Adrenal gland (tissue), 9 donors: ENCODE measurements at regions not wholly inside any gene's neighbourhood (a gene's known extent, or its start where the extent isn't known, plus 50 kb on each side); places are given as distances from the start of the nearest gene placed in this dataset.

Experiments
- DNase-seq, 7 donors: peaks; one replicate each; pipeline ENCODE4 v3.0.0-alpha.2; 2019 to 2020
- H3K27ac ChIP-seq, 5 donors: fragments of 200-600 bp; sonication (generic) in 4 of 5; 1 replicate in 3 of 5; 2 replicates in 2 of 5; pipeline versions ENCODE4 v1.5.1 to v1.8.0; 2016 to 2020; ENCODE audit warnings: mild to moderate bottlenecking in 1 of 5
- H3K27me3 ChIP-seq: fragments of 200-600 bp; 2 replicates; pipeline ENCODE4 v1.8.0; 2021
- H3K36me3 ChIP-seq, 2 donors: fragments of 200-600 bp; replicated peaks in 1 of 2; 1 replicate in 1 of 2; 2 replicates in 1 of 2; pipeline versions ENCODE4 v1.5.1 to v1.8.0; 2018 to 2022
- H3K4me1 ChIP-seq, 2 donors: fragments of 200-600 bp; replicated peaks in 1 of 2; 1 replicate in 1 of 2; 2 replicates in 1 of 2; pipeline versions ENCODE4 v1.5.1 to v1.8.0; 2018 to 2021
- H3K4me3 ChIP-seq, 4 donors: fragments of 200-600 bp; sonication (generic) in 3 of 4; one replicate each; pipeline ENCODE4 v1.5.1; 2016 to 2018
- H3K9me3 ChIP-seq, 3 donors: fragments of 200-600 bp; sonication (generic) in 1 of 3; replicated peaks in 1 of 3; 1 replicate in 2 of 3; 2 replicates in 1 of 3; pipeline versions ENCODE4 v1.5.1 to v1.8.0; 2016 to 2021
- POLR2A ChIP-seq, 2 donors: fragments of 450-650 bp; IDR thresholded peaks; one replicate each; pipeline ENCODE4 v1.6.1; 2017; ENCODE audit warnings: antibody characterized with exemption in 2 of 2, mild to moderate bottlenecking in 2 of 2, moderate library complexity in 1 of 2
- WGBS, 4 donors: extraction: QIAGEN DNeasy Blood & Tissue Kit in 2 of 4; methylation state at CpG; one replicate each; pipeline versions ENCODE4 v1.1.5 to v1.1.7; 2013 to 2017; 5-methylcytosine and 5-hydroxymethylcytosine counted together
- intact Hi-C, 2 donors: fragments of 100-400 bp; cut with DNase I; formaldehyde crosslinking; loops; one replicate each; pipeline versions ENCODE4 v1.14.1 to v1.15.0; 2022 to 2023
- TF ChIP-seq, protein P1 (sequence below), 6 experiments: fragments of 450-650 bp in 4 of 6; fragments of 200-600 bp in 2 of 6; sonication (generic) in 1 of 6; IDR thresholded peaks; 1 replicate in 5 of 6; 2 replicates in 1 of 6; pipeline versions ENCODE4 v1.5.1 to v1.8.0; 2016 to 2021; ENCODE audit warnings: antibody characterized with exemption in 6 of 6, mild to moderate bottlenecking in 2 of 6, moderate library complexity in 1 of 6
- donor health status: healthy with polysubstance abuse.
- donor health status: Bipolar disorder and iron deficiency.
- donor health status: DM: yes; HTN: yes; CAD: no.
- donor health status: DM: no; HTN: no; CAD: no.
- donor health status: DM: no; HTN: no; CAD: no.

DNA sequence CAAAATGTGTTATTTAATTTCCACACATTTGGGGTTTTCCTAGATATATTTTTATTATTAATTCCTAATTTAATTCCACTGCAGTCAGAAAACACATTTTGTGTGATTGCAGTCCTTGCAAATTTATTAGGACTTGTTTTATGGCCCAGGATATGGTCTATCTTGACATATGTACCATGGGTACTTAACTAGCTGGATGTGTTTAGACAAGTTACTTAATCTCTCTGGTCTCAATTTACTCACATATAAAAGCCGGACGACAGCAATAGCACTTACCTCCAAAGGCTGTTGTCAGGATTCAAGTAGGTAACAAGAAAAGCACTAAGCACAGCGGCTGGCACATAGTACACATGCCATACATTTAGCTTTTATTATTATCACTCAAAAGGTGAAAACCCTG is 118.2 kb upstream of the MSX2 start:
- intact Hi-C loops: no loop called here
- WGBS, 4 donors: 83 to 96% (median 85%) methylated on average over 3 of the region's 3 CpGs
- TF ChIP-seq POLR2A (IDR thresholded peaks at IDR 0.05): no peak
- TF ChIP-seq, protein P1, sequence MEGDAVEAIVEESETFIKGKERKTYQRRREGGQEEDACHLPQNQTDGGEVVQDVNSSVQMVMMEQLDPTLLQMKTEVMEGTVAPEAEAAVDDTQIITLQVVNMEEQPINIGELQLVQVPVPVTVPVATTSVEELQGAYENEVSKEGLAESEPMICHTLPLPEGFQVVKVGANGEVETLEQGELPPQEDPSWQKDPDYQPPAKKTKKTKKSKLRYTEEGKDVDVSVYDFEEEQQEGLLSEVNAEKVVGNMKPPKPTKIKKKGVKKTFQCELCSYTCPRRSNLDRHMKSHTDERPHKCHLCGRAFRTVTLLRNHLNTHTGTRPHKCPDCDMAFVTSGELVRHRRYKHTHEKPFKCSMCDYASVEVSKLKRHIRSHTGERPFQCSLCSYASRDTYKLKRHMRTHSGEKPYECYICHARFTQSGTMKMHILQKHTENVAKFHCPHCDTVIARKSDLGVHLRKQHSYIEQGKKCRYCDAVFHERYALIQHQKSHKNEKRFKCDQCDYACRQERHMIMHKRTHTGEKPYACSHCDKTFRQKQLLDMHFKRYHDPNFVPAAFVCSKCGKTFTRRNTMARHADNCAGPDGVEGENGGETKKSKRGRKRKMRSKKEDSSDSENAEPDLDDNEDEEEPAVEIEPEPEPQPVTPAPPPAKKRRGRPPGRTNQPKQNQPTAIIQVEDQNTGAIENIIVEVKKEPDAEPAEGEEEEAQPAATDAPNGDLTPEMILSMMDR (IDR thresholded peaks at IDR 0.05): no peak

DNA sequence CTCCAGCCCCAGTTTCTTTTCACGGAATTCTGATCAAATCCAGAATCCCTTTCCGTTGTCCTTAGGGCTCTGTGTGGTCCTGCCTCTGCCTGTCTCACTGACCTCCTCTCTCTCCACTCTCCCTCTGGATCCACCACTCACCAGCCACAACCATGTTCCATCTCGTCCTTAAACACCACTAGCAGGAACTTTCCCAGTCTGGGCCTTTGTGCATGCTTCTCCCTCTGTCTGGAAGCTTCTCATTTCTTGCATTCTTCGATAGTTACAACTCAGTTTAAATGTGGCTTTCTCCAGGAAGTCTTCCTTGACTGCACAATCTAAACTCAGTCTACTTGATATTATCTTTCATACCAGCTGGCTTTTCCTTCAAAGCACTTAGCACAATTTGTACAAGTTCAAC is 117.7 kb upstream of the MSX2 start:
- 59 to 66% (median 61%) methylated on average over 4 of the region's 4 CpGs for WGBS, 4 donors
- no peak overlapping the region for H3K27ac ChIP-seq
- intact Hi-C loops: no loop called here
- no peaks in the 10 kb centered on the region for H3K36me3 ChIP-seq
- peaks cover 4% of the 10 kb centered on the region for H3K27me3 ChIP-seq
- no peak for DNase-seq
- H3K4me1 ChIP-seq: no peaks in the 10 kb centered on the region
- H3K9me3 ChIP-seq: no peaks in the 10 kb centered on the region
- no peak overlapping the region for H3K4me3 ChIP-seq
- TF ChIP-seq POLR2A (IDR thresholded peaks at IDR 0.05): no peak
- TF ChIP-seq, protein P1 (IDR thresholded peaks at IDR 0.05): no peak

More for the DNA sequence above, 118.2 kb upstream of the MSX2 start:
- Histone ChIP-seq H3K27ac (no peak overlapping the region), H3K9me3 (no peaks in the 10 kb centered on the region), H3K27me3 (peaks cover 4% of the 10 kb centered on the region), H3K36me3 (no peaks in the 10 kb centered on the region), H3K4me1 (no peaks in the 10 kb centered on the region), H3K4me3 (no peak overlapping the region)
- no peak for DNase-seq

DNA sequence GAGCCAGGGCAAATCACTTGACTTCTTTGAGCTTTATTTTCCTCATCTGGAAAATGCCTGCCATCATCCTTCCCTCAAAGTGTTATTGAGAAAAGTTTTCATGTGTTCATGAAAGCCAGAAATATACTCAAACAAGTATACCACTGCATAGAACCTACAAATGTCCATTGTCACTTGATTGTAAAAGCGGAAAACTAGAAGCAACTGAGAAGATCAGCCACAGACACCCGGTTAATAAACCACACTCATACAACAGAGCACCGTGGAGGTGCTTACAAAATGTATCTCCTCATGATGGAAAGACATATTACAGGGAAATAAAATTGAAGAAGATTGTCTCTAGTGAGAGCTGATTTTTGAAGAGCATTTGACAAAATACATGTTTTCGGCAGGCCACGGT is 117.2 kb upstream of the MSX2 start:
- Histone ChIP-seq H3K9me3 (no peaks in the 10 kb centered on the region), H3K27me3 (peaks cover 4% of the 10 kb centered on the region), H3K36me3 (no peaks in the 10 kb centered on the region), H3K4me3 (no peak overlapping the region), H3K4me1 (no peaks in the 10 kb centered on the region), H3K27ac (no peak overlapping the region)
- WGBS, 4 donors: 85 to 91% (median 88%) methylated on average over 5 of the region's 5 CpGs
- intact Hi-C loops: no loop called here
- TF ChIP-seq POLR2A (IDR thresholded peaks at IDR 0.05): no peak
- TF ChIP-seq, protein P1 (IDR thresholded peaks at IDR 0.05): no peak
- no peak for DNase-seq

DNA sequence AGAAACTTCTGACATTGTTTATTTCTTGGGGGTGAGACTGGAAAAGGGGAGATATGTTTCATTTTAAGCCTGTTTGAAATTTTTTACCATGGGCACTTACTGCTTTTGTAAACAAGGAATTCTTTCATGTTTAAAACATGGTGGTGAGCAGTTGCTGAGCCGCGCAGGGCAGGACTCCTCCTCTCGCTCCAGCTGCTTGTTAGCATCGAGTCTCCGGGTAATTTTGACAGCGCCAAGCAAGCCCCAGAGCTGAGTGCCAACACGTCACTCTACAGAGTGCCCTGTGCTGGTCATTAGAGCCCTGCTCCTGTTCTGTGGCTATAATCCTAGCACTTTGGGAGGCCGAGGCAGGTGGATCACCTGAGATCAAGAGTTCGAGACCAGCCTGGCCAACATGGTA is 116.5 kb upstream of the MSX2 start:
- 75 to 83% (median 82%) methylated on average over 5 to 9 of the region's 9 CpGs for WGBS, 4 donors

More for the DNA sequence above, 116.5 kb upstream of the MSX2 start:
- peaks cover 4% of the 10 kb centered on the region for H3K27me3 ChIP-seq
- intact Hi-C loops: no loop called here
- DNase-seq: no peak
- no peaks in the 10 kb centered on the region for H3K9me3 ChIP-seq
- H3K36me3 ChIP-seq: no peaks in the 10 kb centered on the region
- TF ChIP-seq, protein P1 (IDR thresholded peaks at IDR 0.05): no peak
- no peak for TF ChIP-seq POLR2A (IDR thresholded peaks at IDR 0.05)
- no peak overlapping the region for H3K27ac ChIP-seq
- no peak overlapping the region for H3K4me3 ChIP-seq
- H3K4me1 ChIP-seq: no peaks in the 10 kb centered on the region
